GM19239 (cell line): ENCODE measurements at regions not wholly inside any gene's neighbourhood (a gene's known extent, or its start where the extent isn't known, plus 50 kb on each side); places are given as distances from the start of the nearest gene placed in this dataset.

Source experiments
- DNase-seq: peaks from one replicate; pipeline ENCODE4 v3.0.0; 2011; ENCODE audit warnings: low spot score; ENCODE audit not compliant: insufficient read length
- FAIRE-seq: peaks from 2 replicates; lab custom pipeline; 2011; peaks lifted over from hg19 to GRCh38; lab: Jason Lieb, UNC

DNA sequence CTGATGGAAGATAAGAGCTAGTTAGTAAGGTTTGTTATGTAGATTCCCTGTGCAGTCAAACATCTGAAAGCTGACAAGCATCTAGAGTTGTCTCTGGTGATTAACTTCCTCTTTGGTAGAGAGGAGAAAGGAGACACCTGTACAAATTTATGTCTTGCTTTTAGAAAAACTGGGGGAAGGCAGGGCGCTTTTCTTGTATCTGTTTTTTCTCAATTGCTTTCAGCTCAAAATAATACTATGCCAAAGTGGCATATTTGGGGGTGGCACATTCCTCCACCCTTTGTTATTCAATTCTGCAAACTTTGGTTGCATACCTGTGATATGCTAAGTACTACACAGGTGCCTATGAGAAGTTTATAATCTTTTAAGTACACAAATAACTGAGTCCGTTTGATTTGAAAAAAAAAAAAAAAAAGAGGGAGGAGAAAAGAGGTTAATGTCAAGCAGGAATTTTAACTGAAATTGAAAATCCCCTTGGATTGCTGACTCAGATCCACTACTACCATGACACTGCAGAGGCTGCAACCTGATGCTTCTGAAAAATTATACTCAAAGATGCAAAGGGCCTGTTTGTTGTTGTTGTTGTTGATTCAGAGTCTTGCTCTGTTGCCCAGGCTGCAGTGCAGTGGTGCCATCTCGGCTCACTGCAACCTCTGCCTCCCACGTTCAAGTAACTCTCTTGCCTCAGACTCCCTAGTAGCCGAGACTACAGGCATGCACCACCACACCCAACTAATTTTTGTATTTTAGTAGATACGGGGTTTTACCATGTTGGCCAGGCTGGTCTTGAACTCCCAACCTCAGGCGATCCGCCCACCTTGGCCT, 164.8 kb upstream of the NBEA start:
- no peak for FAIRE-seq
- DNase-seq, result no peak

GRCh38 chr13:34777914-34778303, 164.2 kb upstream of the NBEA start:
- DNase-seq, result no peak
- FAIRE-seq, result no peak

GRCh38 chr13:34779171-34779570, 162.9 kb upstream of the NBEA start:
- DNase-seq, result no peak
- FAIRE-seq, result no peak

GRCh38 chr13:34793301-34793700, 148.8 kb upstream of the NBEA start:
- no peak for FAIRE-seq
- no peak for DNase-seq

DNA sequence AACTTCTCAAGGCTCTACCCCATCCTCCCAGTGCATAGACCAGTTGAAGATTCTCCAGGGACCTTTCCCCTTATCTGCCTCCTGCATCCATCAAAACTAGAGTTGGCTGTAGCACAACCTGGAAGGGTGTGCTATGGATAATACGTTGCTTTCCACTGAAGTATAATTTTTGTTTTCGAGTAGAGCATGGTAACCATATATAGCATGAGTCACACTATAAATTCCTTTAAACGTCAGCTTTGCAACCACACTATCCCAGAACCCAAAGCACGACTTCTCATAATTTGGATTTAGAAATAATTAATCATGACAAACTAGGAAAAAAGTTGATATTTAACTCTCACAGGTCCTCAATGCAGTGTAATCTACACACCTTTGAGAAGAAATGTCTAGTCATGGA, 138.3 kb upstream of the NBEA start:
- no peak for FAIRE-seq
- no peak for DNase-seq

GRCh38 chr13:34805347-34805746, 136.7 kb upstream of the NBEA start:
- DNase-seq, result no peak
- no peak for FAIRE-seq

DNA sequence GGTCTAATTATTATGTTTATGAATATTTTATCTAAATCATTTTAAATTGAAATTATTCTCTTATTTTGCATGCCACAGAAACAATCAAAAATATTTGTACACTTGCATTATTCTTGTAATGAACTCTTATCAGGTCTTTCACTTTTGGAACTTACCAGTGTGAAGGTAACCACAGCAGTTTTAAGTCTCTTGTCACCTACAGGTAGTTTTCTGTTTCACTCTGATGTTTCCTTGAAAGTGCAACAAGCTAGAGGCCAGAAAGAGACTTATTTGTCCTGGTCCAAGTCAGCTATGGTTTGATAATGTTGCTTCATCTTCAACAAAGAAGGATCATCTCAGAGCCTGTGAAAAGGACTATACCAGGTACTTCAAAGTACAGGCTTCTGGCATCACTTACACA, 133.4 kb upstream of the NBEA start:
- no peak for FAIRE-seq
- DNase-seq, result no peak

DNA sequence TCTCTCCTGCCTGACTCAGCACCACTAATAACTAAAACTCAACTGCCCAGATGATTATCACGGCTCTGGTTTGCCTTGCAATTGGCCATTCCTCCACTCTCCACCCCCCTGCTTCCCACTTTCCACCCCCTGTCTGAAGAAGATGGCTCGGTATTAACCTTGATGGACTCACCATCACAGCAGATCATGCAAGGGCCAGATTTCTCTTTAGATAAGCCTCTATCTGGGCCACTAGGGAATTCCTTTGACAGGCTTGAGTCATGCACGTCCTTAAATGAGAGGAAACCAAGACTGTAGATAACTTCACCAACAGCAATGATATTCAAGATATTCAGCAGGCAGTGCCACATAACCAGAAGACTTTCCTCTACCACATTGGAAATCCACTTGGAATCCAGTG, 131.1 kb upstream of the NBEA start:
- DNase-seq (no peak), FAIRE-seq (no peak)

DNA sequence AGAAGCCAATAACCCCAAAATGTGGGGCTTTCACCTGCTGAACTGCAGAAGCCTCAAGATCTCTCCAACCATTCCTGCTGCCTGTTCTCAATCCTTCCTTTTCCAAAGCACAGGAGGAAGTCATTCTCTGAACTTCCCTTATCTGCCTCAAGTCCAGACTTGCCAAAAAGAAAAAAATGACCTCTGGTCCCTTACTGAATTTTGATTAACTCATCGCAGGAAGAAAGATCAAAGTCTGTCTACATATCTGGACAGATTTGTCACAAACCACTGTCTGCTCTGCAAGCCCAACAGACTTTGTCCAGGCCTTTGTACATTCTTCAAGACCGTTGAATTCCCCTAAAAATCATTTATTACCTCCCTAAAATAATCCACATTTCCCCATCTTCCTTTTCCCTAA, 126.5 kb upstream of the NBEA start:
- DNase-seq (no peak), FAIRE-seq (no peak)

GRCh38 chr13:34816245-34816884, 125.7 kb upstream of the NBEA start:
- FAIRE-seq (no peak), DNase-seq (no peak)

DNA sequence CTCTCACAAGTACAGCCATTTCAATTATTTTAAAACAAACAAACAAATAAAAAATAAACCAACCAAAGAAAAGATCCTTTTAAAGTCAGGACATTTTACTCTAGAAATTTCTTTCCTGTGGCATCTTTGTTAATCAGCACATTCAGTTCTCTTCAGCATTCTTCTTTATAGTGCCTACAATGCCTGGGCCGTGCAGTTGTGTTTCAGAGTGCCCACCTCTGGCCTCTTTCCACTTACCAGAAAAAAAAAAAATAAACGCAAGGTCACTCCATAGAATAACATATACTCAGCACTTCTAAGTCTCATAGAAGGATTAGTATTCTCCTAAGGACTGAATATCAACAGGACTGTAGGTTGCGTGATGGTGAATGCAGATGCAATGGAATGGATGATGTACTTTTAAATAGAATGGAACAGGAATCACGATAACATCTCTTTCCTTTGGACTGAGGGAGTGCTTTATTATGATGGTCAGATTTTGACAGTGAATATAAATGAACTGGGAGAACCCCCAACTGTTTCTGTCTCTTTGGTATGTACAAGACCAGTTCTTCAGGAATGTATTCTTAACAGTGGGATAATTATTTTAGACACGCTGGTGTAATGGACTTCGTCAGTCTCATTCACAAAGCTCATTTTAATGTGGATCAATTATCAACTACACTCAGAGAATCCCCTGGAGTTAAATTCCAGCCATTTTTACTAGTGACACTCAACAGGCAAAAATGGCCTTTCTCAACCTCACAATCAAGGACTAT, 125.0 kb upstream of the NBEA start:
- no peak for FAIRE-seq
- no peak for DNase-seq

DNA sequence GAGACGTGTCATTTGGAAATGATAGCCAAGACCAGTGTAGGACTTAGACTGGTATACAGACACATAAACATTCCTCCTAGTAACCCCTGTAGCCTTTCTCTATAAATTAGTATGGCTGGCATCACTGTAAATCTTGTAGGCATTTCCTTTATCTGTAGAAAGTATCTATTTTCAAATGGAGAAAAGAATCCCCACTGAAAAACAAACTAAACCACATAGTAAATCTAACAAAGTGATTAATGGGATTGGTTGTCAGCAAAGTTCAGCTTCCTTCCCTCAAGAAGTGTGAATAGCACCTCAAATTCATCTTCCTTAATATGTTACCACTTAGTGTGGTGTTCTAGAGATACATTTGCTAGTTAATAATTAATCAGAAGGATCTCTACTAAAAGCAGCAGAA, 119.4 kb upstream of the NBEA start:
- FAIRE-seq (no peak), DNase-seq (no peak)

DNA sequence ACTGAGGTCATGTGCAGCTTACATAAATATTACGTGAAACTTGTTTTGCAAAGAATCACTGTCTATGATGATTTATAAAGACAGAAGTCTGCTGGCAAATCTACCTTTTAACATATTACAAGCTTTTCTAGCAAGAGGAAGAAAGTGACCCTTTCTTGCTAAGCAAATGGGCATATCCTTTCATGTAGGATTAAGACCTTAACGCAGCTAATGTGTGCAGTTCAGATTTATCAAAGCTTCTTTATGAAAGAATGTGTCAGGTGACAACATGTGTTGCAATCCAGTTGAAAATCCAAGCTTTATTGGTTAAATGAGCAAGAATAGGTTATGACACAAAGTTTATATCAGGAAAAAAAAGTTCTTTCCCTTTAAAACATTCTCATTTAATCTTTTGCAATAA, 115.6 kb upstream of the NBEA start:
- DNase-seq (no peak), FAIRE-seq (no peak)

DNA sequence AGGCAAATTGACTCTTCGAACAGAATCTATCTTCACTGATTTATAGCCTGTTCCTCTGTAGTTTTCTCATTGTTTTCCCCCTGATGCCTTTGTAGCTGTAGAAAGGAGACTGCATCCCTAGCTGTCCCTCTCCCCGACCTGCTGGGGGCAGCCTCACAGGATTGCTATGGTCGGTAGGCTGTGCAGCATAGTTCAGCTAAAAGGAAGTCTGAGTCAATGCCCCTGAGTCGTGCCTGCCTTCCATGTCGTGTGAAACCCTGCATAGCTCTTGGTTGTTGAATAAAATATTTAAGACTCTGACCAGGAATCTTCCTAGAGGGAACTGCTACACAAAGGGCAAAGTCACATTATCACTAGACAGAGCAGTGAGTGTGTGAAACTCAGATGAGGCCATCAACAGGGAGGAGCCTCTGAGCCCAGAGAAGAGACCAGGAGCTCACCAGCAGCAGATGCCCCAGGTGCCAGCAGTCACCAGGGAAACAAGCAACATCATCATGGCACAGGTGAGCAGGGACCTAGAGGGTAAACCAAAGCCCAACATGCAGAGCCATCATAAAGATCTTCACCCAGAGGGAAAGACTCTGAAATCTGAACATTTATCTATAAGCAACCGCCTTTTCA, 108.4 kb upstream of the NBEA start:
- FAIRE-seq, result no peak

DNA sequence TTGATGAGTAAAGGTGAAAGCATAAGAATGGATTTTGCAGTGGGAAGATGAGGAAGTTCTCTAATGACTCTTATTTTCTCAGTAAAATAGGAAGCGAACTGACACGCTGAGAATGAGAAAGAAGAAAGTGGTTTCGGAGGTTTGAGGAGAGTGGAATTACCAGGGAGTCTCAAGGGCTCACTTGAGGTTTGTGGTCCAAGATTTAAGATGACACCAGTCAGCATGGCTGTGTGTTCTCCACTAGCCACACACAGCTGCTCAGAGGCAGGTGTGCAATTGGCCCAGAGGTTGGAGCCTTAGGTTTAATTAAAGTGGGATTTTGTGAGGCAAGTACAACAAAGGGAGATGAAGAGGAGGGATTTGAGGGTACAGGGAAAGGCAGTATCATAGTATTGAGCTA, 99.6 kb upstream of the NBEA start:
- FAIRE-seq (no peak), DNase-seq (no peak)

More for the DNA sequence above, 108.4 kb upstream of the NBEA start:
- no peak for DNase-seq

GRCh38 chr13:34847766-34848165, 94.3 kb upstream of the NBEA start:
- FAIRE-seq, result no peak
- DNase-seq, result no peak

DNA sequence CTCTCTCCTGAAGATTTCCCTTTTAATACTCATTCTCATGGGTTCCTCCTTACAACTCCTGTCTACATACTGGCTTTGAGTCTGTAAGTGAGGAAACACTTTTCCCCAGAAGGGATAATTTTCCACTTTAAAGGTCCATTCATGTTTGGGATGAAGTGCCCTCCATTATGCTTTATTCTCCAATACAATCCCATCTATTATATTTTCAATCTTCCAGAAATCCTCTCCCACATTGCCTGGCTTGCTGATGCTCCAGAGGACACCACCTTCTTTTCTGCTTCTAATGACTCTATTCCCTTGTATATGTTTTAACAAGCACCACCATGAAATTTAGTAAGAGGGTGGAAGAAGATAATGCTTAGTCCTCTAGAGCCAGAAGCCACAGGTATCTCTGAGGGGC, 92.7 kb upstream of the NBEA start:
- FAIRE-seq (no peak), DNase-seq (no peak)

DNA sequence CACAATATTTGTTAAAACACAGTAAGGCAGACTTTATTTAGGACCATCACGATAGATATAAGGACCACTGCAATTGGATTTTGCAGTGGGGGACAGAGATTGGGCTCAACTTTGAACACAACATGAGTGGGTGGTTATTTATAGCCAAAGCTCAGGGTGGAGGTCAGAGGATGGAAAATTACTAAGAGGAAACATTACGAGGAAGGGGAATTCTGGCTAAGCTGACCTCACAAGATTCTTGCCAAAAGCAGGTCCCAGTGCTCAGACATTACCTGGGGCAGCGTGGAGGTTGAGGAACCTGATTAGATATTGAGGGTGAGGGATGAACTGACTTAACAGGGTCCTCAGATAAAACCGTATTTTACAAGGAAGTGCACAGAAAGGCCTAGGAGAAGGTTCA, 88.9 kb upstream of the NBEA start:
- no peak for DNase-seq
- no peak for FAIRE-seq

- DNase-seq, result no peak
- no peak for FAIRE-seq
Measured at GRCh38 chr13:34857558-34858325, 84.3 kb upstream of the NBEA start.

GRCh38 chr13:34862311-34862710, 79.8 kb upstream of the NBEA start:
- FAIRE-seq, result no peak

More at GRCh38 chr13:34862311-34862710, 79.8 kb upstream of the NBEA start:
- DNase-seq, result no peak
